ENCODE measurements at regions not wholly inside any gene's neighbourhood (a gene's known extent, or its start where the extent isn't known, plus 50 kb on each side); places are given as distances from the start of the nearest gene placed in this dataset.

- no peak for TF ChIP-seq FOS (IDR thresholded peaks at IDR 0.05; ENCODE audit: low read depth, low read length)
- TF ChIP-seq SMC3 (IDR thresholded peaks at IDR 0.05; ENCODE audit: low read depth, low read length), result no peak
- no peak for TF ChIP-seq MXI1 (IDR thresholded peaks at IDR 0.05; ENCODE audit: borderline replicate concordance, low read depth, low read length)
- TF ChIP-seq CTCF (conservative IDR thresholded peaks at IDR 0.05; ENCODE audit: low read depth, low read length), result no peak
- TF ChIP-seq USF2 (IDR thresholded peaks at IDR 0.05; ENCODE audit: low read depth, low read length), result no peak
- TF ChIP-seq CEBPB (IDR thresholded peaks at IDR 0.05; ENCODE audit: low read depth, low read length), result no peak
- no peak for TF ChIP-seq RAD21 (IDR thresholded peaks at IDR 0.05; ENCODE audit: low read length)
- TF ChIP-seq POLR2A (IDR thresholded peaks at IDR 0.05; ENCODE audit: low read depth, low read length), result no peak
- TF ChIP-seq RCOR1 (IDR thresholded peaks at IDR 0.05; ENCODE audit: insufficient replicate concordance, low read length), result no peak
Measured at GRCh38 chr7:54897891-54898290, 120.9 kb upstream of the EGFR start.

All from IMR-90 (cell line).